HepG2 (cell line): ENCODE measurements at regions not wholly inside any gene's neighbourhood (a gene's known extent, or its start where the extent isn't known, plus 50 kb on each side); places are given as distances from the start of the nearest gene placed in this dataset.

ENCODE experiments used
- BATF2 ChIP-seq: sonication (generic); formaldehyde crosslinking; IDR thresholded peaks from 2 replicates; pipeline ENCODE4 v1.8.0; 2022; ENCODE audit warnings: mild to moderate bottlenecking, missing genetic modification reagents, moderate library complexity
- ESRRA ChIP-seq: sonication (generic); formaldehyde crosslinking; IDR thresholded peaks from 2 replicates; pipeline ENCODE4 v1.5.1; 2020; ENCODE audit warnings: mild to moderate bottlenecking, low read depth, missing genetic modification reagents
- GATAD2A ChIP-seq: IDR thresholded peaks from 2 replicates; pipeline ENCODE4 v1.6.1; 2016
- HDAC1 ChIP-seq: sonication (generic); formaldehyde crosslinking; IDR thresholded peaks from 2 replicates; pipeline ENCODE4 v1.5.1; 2020; ENCODE audit warnings: mild to moderate bottlenecking, missing genetic modification reagents
- KDM5A ChIP-seq: fragments of 200-600 bp; sonication (generic); IDR thresholded peaks from 2 replicates; pipeline ENCODE4 v1.7.0; 2018; ENCODE audit warnings: antibody characterized with exemption, mild to moderate bottlenecking, low read length, borderline replicate concordance
- MED1 ChIP-seq: sonication (generic); formaldehyde crosslinking; IDR thresholded peaks from 2 replicates; pipeline ENCODE4 v1.4.0; 2020; ENCODE audit warnings: missing genetic modification reagents
- MTA1 ChIP-seq: sonication (generic); formaldehyde crosslinking; IDR thresholded peaks from 2 replicates; pipeline ENCODE4 v1.4.0; 2020; ENCODE audit warnings: missing genetic modification reagents, mild to moderate bottlenecking, borderline replicate concordance
- MTERF4 ChIP-seq: sonication (generic); formaldehyde crosslinking; IDR thresholded peaks from 2 replicates; pipeline ENCODE4 v1.8.0; 2023; ENCODE audit warnings: mild to moderate bottlenecking, missing genetic modification reagents
- PBX2 ChIP-seq: IDR thresholded peaks from 2 replicates; pipeline ENCODE4 v1.6.1; 2016; ENCODE audit warnings: control low read depth
- RBM39 ChIP-seq: fragments of 200-400 bp; formaldehyde crosslinking; IDR thresholded peaks from one replicate; pipeline ENCODE4 v1.6.1; 2018; ENCODE audit warnings: antibody characterized with exemption, mild to moderate bottlenecking, low read depth, low read length; ENCODE audit not compliant: poor library complexity, severe bottlenecking
- SP5 ChIP-seq: IDR thresholded peaks from 2 replicates; pipeline ENCODE4 v1.6.1; 2016; ENCODE audit warnings: low read depth, borderline replicate concordance
- SRSF1 ChIP-seq: fragments of 200-400 bp; formaldehyde crosslinking; optimal IDR thresholded peaks from 2 replicates; pipeline ENCODE3; 2017; ENCODE audit warnings: mild to moderate bottlenecking, low read depth, low read length, moderate library complexity
- UBTF ChIP-seq: sonication (generic); formaldehyde crosslinking; IDR thresholded peaks from 2 replicates; pipeline ENCODE4 v1.4.0; 2020; ENCODE audit warnings: mild to moderate bottlenecking, missing genetic modification reagents
- ZBTB21 ChIP-seq: sonication (generic); formaldehyde crosslinking; IDR thresholded peaks from 2 replicates; pipeline ENCODE4 v1.4.0; 2020; ENCODE audit warnings: missing genetic modification reagents
- ZNF124 ChIP-seq: sonication (generic); formaldehyde crosslinking; IDR thresholded peaks from 2 replicates; pipeline ENCODE4 v1.4.0; 2020; ENCODE audit warnings: missing genetic modification reagents
- ZNF264 ChIP-seq: sonication (generic); formaldehyde crosslinking; IDR thresholded peaks from 2 replicates; pipeline ENCODE4 v1.4.0; 2020; ENCODE audit warnings: missing genetic modification reagents
- ZNF572 ChIP-seq: sonication (generic); formaldehyde crosslinking; IDR thresholded peaks from 2 replicates; pipeline ENCODE4 v1.5.1; 2020; ENCODE audit warnings: mild to moderate bottlenecking, missing genetic modification reagents
- ZNF580 ChIP-seq: IDR thresholded peaks from 2 replicates; pipeline ENCODE4 v1.6.1; 2016; ENCODE audit warnings: low read depth, borderline replicate concordance
- ZNF660 ChIP-seq: sonication (generic); formaldehyde crosslinking; IDR thresholded peaks from 2 replicates; pipeline ENCODE4 v1.5.1; 2020; ENCODE audit warnings: mild to moderate bottlenecking, low read depth, missing genetic modification reagents, borderline replicate concordance
- ZNF737 ChIP-seq: sonication (generic); formaldehyde crosslinking; IDR thresholded peaks from 2 replicates; pipeline ENCODE4 v1.5.0; 2020; ENCODE audit warnings: missing genetic modification reagents, mild to moderate bottlenecking, borderline replicate concordance
- ZNF761 ChIP-seq: sonication (generic); formaldehyde crosslinking; conservative IDR thresholded peaks from 2 replicates; pipeline ENCODE4 v1.4.0; 2020; ENCODE audit warnings: mild to moderate bottlenecking, missing genetic modification reagents
- ZNF788 ChIP-seq: sonication (generic); formaldehyde crosslinking; IDR thresholded peaks from 2 replicates; pipeline ENCODE4 v1.5.0; 2020; ENCODE audit warnings: mild to moderate bottlenecking, missing genetic modification reagents, borderline replicate concordance
- ZSCAN5A ChIP-seq: sonication (generic); formaldehyde crosslinking; IDR thresholded peaks from 2 replicates; pipeline ENCODE4 v1.8.0; 2022; ENCODE audit warnings: mild to moderate bottlenecking, missing genetic modification reagents, borderline replicate concordance

- TF ChIP-seq ZNF761 (CRISPR knock-in tag), result no peak
- TF ChIP-seq MTA1, result peak; percentile 40; the same call in 1 of the 2 replicates
- TF ChIP-seq KDM5A, result no peak
- TF ChIP-seq MED1 (CRISPR knock-in tag), result no peak
- peak; percentile 51; the same call in 1 of the 2 replicates for TF ChIP-seq ESRRA
- TF ChIP-seq RBM39, result no peak
- no peak for TF ChIP-seq SRSF1
- no peak for TF ChIP-seq ZNF660 (CRISPR knock-in tag)
- no peak for TF ChIP-seq PBX2 (CRISPR knock-in tag)
- TF ChIP-seq ZNF737 (CRISPR knock-in tag), result no peak
- TF ChIP-seq ZNF264 (CRISPR knock-in tag), result no peak
- no peak for TF ChIP-seq SP5 (CRISPR knock-in tag)
- TF ChIP-seq ZSCAN5A, result no peak
- no peak for TF ChIP-seq BATF2 (CRISPR knock-in tag)
- no peak; the same call in 1 of the 2 replicates for TF ChIP-seq ZNF788 (CRISPR knock-in tag)
- TF ChIP-seq ZNF580 (CRISPR knock-in tag), result no peak
- TF ChIP-seq GATAD2A (CRISPR knock-in tag), result peak; percentile 50; the same call in 1 of the 2 replicates
- TF ChIP-seq ZNF572 (CRISPR knock-in tag), result no peak
- no peak for TF ChIP-seq UBTF (CRISPR knock-in tag)
- TF ChIP-seq ZBTB21 (CRISPR knock-in tag), result no peak
- no peak for TF ChIP-seq ZNF124 (CRISPR knock-in tag)
- TF ChIP-seq MTERF4 (CRISPR knock-in tag), result no peak
- no peak for TF ChIP-seq HDAC1 (CRISPR knock-in tag)
These were observed 282.2 kb upstream of the ATP5MC3 start (continued) for GRCh38 chr2:175463589-175464310.
